GM21381 (cell line): ENCODE measurements at regions not wholly inside any gene's neighbourhood (a gene's known extent, or its start where the extent isn't known, plus 50 kb on each side); places are given as distances from the start of the nearest gene placed in this dataset.

Source experiments
- ATAC-seq: cut with Tn5 transposase; IDR thresholded peaks from one replicate; pipeline ENCODE4 v1.9.1; 2021; ENCODE audit warnings: mild to moderate bottlenecking, moderate library complexity; ENCODE audit not compliant: unreplicated experiment

DNA sequence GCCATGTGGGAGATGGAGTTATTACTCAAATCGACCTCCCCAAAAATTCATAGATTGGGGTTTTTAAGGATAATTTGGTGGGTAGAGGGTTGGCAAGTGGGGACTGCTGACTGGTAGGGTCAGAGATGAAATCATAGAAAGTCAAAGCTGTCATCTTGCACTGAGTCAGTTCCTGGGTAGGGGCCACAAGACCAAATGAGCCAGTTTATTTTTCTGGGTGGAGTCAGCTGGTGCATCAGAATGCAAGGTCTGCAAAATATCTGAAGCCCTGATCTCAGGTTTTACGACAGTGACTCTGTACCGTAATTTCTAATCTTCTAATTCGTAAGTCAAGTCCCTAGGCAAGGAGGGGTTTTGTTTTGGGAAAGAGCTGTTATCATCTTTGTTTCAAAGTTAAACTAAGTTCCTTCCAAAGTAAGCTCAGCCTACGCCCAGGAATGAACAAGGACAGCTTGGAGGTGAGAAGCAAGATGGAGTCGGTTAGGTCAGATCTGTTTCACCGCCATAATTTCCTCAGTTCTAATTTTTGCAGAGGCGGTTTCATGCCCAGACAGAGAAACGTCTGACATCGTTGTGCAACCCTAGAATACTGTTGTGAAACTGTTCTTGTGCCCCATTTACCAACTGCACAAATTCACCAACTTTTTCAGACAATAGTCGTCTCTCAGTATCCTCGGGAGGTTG, 104.5 kb upstream of the SFSWAP start:
- no peak for ATAC-seq

DNA sequence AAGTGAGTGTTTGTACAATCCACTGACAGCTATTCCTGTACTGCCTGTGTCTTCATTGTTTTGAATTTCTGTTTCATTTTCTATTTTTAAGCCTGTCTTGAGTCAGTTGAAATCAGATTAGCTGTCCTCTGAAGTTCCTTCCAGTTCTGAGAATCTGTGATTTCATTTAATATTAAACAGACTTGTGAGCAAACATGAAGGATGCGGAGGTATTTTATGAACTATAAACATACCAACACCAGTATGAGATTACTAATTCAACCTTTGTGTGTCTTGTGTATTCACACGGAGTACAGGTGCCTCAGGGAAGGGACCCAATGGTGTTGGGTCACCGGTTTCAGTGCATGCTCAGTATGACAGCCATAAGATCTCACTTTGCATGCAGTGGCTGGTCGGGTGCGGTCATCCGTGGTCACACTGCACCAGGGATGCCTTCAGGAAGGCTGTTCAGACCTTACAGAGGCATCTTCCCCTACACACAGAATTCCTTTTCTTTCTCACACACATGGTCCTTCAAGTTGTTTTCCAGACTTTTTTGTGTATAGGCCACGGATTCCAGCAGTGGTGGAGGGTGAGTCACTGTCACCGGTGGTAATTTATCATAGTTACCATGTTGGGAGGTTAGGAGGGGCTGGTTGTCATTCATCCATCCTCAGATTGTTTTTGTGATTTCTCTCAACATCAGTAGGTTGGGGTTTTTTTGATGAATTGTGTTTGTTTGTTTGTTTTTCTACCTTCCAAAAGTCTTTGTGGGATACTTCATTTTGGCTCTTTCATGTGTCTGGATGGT, 103.0 kb upstream of the SFSWAP start:
- ATAC-seq, result peak; percentile 66

DNA sequence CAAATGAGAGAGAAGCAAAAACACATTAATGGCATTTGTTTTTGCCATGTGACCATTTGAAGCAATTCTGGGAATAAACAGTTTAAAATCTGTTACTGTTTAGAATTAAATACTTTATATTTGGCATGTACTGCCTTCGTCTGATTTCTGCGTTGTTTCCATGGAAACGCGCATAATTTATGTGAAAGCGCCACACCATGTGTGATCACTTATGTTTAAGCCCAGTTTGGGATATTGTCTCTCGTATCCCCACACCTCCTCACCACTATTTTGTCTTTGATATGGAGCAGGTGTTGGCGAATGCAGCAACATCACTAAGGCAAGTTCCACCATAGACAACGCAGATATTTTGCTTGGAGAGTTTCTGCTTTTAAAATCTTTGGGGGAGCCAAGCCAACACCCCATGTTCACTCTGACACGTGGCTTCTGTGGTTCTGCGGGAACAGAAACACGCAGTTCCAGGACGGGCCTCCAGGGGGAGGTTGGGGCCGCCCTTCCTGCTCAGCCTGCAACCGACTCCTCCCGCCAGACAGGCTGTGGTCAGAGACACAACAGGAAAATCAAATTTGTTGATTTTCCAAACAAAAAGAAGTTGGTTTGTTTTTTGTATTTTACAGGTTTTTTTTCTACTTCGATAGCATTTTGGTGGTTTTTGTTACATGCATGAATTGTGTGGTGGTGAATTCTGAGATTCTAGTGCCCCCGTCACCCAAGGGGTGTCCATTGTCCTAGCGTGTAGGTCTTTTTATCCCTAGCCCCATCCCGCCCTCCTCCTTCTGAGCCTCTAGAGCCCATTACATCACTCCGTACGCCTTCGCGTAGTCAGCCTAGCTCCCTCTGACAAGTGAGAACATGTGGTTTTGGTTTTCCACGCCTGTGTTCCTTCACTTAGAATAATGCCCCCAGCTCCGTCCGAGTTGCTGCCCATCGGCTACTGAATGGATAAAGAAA, 101.9 kb upstream of the SFSWAP start:
- ATAC-seq, result no peak

DNA sequence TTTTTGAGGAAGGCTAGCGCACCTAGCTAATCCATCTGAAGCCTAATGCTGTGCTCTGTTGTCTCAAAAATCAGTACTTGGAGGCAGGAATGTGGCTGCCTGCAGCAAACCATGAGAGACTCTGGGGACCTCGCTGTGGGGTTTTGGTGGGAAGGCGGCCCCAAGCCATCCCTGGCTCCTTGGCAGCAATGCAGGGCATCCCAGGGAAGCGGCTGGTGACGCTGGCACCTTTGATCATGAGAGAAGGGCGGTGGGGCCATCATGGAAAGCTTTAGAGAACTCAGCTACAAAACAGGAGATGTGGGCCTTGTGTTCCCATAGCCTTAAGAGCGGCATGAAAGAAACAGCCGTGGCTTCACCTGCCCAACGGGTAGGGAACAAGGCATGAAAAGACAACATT, 101.1 kb upstream of the SFSWAP start:
- ATAC-seq, result no peak

DNA sequence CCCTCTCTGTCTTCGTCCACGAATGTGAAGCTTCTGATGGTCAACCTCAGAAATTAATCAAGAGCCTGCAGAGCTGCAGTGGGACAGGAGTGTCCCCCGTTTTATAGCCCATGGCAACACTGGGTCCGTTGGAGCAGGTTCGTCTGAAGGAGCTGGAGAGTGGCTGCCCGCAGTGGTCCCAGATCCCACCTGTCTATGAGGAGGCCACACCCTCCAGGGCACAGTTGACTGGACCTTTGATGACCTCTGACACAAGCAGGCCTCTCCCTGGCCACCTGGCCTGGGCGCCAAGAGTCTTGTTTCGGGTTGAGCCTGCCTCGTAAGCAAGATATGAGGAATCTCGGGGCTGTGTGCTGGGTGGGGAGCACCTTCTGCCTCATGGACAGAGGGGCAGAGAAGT, 100.7 kb upstream of the SFSWAP start:
- no peak for ATAC-seq

DNA sequence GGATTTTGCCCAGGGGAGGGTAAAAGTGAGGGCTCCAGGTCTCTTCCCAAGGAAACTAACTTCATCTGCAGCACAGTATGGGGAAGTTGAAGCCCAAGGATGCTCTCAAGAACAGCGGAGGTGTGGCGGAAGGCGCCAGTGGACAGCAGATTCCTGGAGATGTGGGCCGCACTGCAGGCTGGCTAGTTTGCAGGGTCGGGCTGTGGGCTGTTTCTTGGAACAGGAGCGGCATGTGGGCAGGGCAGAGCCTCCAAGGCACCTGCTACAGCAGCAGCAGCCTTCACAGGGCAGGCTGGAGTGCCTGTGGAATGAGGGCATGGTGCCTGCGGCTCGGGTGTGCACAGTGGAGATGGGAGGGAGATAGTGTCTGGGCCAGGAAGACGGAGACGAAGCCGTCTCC, 100.0 kb upstream of the SFSWAP start:
- no peak for ATAC-seq

DNA sequence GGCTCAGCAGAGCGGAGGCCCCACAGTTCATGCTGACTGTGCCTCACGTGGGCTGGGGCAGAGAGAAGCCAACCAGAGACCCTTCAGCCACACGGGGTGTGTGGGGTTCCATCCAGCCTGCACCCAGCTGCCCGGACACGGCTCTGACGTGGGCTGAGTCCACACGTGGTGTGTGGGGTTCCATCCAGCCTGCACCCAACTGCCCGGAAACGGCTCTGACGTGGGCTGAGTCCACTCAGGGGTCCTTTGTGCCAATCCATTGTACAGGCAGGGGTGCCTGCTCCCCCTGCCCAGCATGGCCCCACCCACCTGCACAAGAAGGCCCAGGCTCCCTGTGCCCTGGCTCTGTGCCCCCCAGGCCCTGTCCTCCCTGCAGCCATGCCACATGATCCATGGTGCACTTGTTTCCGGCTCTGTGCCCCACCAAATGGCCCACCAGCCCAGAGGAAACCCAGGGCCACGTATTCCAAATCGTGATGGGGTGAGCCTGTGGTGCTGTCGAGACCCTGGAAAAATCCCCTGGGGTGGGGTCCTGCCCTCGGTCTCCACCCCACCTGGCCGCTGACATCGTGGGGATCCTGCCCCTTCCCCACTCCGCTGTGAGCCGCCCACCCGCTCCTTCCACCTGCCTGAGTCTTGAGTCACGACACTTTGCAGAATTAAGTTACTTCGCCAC, 99.3 kb upstream of the SFSWAP start:
- no peak for ATAC-seq

DNA sequence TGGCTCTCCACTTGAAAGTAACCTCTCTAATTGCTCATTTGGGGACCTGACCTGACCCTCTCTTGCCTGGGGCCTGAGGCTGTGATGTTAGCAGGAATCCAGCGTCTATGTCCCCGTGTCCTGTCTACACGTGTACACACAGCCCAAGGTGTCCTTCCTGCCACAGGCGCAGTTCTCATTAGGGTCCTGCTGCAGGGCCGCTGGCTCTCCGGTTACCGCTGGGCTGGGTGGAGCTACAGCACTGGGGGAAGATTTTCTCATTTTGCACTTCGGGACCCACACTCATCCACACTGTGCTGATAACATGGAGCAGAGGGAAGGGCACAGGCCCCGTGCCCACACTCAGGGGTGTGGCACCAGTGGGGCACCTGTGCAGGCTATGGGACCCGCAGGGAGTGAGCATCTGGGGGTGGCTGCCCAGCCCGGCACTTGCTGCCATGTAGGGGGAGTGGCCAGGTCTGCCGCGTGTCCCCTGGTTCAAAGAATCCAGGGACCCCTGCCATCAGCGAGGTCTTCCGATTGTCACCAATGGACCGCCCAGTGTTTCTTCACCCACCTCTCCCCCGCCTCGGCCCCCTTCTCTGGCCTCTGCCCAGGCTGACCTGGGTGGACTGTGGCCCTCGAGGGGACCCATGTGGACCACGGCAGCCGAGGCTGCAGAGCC, 98.7 kb upstream of the SFSWAP start:
- ATAC-seq, result no peak

DNA sequence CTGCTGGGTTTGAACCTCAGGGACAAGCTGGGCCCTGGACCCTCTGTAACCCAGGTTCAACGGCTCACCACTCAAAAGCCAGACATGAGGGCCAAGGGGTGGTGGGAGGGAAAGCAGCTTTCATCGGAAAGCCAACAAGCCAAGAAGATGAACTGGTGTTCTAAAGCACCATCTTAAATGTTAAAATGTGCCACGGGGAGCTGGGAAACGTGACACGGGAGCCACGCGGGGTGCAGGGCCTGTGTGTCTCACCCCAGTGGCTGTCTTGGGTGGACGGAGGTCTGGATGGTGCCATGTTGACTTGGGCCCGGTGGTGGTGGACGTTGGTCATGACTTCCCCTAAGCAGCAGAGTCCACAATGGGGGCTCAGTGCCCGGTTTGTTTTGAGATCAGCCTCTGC, 97.7 kb upstream of the SFSWAP start:
- no peak for ATAC-seq

DNA sequence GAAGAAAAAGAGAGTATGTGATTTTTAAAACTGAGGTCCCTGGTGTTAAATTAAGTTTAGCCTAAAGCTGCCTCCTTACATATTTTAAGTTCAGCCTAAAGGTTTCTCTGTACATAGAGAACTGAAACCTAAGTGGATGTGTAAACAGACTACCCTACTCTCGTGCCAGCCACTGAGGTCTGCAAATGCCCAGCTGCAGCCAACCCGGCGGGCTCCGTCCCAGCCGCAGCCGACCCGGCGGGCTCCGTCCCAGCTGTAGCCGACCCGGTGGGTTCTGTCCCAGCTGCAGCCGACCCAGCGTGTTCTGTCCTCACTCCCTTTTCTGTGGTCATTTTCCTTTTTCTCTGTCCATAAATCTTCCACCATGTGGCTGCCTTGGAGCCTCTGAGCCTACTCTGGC, 97.2 kb upstream of the SFSWAP start:
- no peak for ATAC-seq

DNA sequence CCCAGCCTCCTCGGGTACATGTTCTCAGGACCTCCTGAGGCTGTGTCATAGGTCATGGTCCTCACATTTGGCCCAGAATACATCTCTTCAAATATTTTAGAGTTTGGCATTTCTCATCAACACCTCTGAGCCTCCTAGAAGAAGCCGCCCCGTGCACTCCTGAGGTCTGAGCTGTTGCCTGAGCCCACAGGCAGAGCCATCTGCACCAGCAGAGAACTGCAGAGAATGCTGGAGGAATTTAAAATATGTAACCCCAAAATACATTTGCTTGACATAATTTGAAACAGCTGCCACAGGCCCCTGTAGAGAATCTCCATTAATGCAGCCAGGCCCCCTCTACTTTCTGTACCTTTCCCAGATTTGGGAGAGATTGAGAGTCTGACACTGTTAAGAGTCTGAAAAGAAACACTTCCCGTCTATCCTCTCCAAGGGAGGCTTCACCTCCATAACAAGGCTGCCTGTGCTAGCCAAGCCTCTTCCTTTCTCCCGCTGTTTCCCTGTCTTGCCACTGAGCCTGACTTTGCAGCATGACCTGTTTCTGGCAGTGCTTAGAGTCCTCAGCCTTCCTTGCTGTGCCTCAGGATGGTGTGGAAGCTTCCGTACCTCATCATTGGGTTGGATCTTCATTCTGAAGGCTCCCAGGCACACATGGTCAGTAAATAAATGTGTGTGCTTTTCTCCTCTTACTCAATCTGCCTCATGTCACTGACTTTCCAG, 95.4 kb upstream of the SFSWAP start:
- no peak for ATAC-seq

DNA sequence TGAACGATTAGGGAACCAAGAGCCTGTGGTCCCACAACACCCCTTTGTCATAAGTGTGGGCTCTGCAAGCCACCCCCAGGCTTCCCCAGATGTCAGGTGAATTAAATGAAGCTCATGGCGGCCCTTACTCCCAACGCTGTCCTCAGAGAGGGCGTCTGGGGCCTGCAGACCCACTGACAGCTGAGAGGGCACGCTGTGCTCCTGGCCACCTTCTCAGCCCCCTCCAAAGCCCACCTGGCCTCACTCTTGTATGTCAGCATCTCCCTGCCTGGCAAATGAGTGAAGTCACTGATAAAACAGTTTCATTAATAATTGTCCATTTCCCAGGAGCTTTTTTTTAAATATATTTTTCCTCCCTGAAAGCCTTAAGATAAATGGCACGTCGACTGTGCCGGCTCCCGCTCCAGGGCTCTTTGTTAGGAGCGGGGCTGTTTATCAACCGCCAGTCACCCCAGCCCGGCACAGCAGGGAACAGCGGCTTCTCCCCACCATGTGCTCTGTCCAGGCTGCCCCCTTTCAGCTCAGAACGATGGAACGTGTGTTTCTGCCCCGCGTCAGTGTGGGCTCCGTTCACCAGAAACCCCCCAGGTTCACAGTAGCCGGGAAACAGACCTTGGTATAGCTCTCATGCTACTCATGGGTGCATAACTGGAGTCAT, 94.7 kb upstream of the SFSWAP start:
- ATAC-seq, result no peak

DNA sequence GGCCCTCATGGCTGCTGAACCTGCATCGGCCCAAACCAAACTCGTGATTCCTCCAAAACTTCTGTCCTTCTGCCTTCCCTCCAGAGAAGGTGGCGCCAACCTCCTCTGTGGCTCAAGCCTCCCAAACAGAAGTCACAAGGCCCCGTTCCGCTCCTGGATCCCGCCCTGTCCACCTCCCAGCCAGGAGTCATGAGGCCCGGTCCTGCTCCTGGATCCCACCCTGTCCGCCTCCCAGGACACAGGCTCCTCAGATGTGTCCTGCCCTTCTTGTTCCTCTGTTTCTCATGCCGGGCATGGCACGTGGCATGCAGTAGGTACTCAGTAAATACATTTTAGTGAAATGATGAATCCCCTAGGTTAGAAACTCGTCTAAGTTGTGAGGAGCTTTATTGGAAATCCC, 94.2 kb upstream of the SFSWAP start:
- ATAC-seq, result no peak

DNA sequence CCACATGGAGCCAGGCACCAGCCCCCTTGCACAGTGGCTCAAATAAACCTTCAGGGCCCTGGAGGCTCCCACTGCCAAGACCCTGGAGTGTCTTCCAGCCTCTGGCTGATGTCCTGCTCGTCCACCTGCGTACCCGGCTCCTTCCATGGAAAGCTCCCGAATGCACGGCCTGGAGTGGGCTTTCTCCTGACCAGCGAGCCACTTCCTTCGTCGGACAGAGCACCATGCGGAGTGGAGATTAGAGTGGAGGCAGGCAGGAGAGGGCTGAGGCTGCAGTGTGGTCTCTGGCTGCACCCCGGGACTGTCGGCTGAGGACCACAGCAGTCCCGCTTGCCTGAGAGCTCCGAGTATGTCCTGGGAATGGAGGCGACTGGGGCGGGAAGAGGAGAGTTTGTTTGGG, 93.7 kb upstream of the SFSWAP start:
- ATAC-seq, result no peak

DNA sequence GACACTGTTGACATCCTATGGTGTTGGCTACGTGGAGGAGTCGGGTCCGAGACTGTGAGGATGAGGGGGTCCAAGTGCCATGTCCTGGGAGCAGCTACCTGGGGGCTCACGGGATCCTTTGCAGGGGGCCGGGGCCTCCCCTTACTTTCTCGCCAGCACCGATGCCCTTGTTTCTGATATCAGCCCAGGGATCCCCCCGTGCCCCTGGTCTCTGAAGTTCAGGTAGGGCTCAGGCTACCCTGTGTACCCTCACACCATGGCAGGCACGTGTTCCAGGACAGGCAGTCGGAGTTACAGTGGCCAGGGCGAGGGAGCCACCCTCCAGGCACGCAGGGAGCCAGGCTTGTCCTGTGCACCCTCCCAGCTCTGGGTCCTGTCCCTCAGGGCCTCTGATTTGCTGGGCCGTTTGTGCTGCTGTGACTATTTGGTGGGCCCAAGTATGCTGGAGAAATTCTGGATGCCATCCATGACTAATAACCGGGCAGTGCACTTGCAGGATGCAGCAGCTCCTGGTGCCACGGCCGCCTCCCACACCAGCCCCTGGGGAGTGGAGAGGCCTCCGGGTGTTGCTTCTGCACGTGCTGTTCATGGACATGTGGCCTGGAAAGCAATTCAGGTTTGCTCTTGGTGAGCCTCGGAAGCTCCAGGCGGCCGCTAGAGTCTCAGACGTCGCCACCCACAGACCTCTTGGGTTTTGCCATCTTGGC, 93.1 kb upstream of the SFSWAP start:
- ATAC-seq, result no peak

DNA sequence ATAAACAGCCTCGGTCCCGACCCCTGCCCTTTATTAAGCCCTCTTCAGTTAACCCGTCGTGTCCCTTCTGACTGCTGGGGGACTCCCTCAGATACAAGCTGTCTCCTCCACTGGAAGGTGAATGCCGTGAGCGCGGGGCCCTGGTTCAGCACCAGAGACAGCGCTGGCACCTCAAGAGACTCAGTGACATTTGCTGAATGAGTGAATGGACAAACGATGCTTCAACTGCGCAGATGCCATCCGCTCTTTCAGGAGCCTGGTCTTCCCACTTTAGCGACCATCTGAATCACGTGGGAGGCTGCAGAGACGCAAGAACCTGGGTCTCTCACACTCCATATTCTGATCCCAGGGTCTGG, 92.6 kb upstream of the SFSWAP start:
- ATAC-seq, result no peak

DNA sequence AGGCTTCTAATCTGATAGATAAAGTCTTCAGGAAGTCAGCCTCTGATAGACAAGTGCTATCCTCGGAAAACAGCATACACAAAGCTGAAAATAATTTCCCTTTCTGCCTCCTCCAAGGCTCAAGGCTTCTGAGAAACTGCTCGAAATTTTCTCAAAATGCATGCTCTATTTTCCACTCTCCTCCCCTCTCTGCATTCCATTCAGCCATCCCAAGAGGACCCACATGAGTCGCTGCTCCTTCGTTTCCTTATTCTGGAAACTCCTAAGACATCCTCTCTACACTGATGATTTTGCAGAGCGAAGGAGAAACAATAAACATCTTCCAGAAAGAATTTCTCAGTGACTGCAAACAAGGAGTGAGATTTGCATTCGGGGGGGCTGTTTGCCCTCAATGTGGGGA, 92.2 kb upstream of the SFSWAP start:
- no peak for ATAC-seq

DNA sequence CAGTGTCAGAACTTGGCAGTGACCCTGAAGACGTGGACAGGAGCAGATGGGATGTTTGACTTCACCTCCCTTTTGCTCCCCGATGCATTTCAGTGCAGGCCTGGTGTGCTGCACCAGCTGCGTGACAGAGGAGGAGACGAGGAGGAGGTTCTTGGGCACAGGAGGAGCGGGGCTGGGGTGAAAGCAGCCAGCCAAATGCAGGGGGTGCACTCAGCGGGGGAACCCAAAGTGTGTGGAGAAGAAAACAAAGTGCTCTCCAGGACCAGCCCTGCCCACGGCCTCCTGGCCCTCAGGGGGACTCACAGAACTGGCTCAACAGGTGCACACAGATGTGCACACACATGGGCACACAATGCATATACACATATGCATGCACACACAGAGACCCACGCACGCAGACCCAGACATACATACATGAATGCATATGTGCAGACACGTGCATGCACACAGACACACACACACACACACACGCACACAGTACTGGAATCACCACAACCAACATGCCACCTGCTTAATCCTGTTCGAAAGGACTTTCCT, 91.7 kb upstream of the SFSWAP start:
- no peak for ATAC-seq
